HepG2 (cell line): ENCODE measurements at regions not wholly inside any gene's neighbourhood (a gene's known extent, or its start where the extent isn't known, plus 50 kb on each side); places are given as distances from the start of the nearest gene placed in this dataset.

Experiments used
- ATAC-seq: fragments of 200-7000 bp; cut with Tn5 transposase; 3 replicates; pipeline ENCODE4 v1.9.1; 2020; ENCODE audit warnings: mild to moderate bottlenecking, moderate library complexity
- BruUV-seq: library from RNA; stranded (reverse); fragments of 400-500 nt; replicated peaks from 2 replicates; lab custom pipeline; 2021; lab: Mats Ljungman, UMichigan
- CTCF ChIA-PET: fragments of 300-600 bp; formaldehyde crosslinking; extraction: SDS; loops from one replicate; lab custom pipeline; 2021; ENCODE audit warnings: low total read pairs, inconsistent platforms, low intra/inter-chr PET ratio; lab: Yijun Ruan, JAX
- POLR2A ChIA-PET: fragments of 350-600 bp; sonication (Branson Sonifier 250); formaldehyde crosslinking; loops from one replicate; lab custom pipeline; 2020; ENCODE audit warnings: antibody characterized with exemption, inconsistent platforms; lab: Yijun Ruan, JAX
- DNase-seq: peaks from one replicate; pipeline ENCODE4 v3.0.0-alpha.2; 2015; ENCODE audit warnings: low spot score
- FAIRE-seq: peaks from 3 replicates; lab custom pipeline; 2011; peaks lifted over from hg19 to GRCh38; lab: Jason Lieb, UNC
- H2AFZ ChIP-seq: one replicate; pipeline ENCODE4 v1.6.1; 2011; ENCODE audit warnings: low read length, inconsistent platforms
- H3K27ac ChIP-seq: fragments of 300-600 bp; 3 replicates; pipeline ENCODE4 v1.8.0; 2011; ENCODE audit warnings: mixed run types, mild to moderate bottlenecking, mixed read lengths, low read length, inconsistent platforms; ENCODE audit not compliant: insufficient read depth; ENCODE audit errors: extremely low read length
- H3K27me3 ChIP-seq, 2 experiments: fragments of 200-600 bp in 1 of 2; 2 replicates in 1 of 2; 3 replicates in 1 of 2; pipeline versions ENCODE4 v1.6.0 to v1.8.0; 2011; ENCODE audit warnings: low read length in 2 of 2, mild to moderate bottlenecking in 2 of 2, moderate library complexity in 2 of 2, inconsistent platforms in 1 of 2; ENCODE audit not compliant: insufficient read depth in 2 of 2, control insufficient read depth in 1 of 2
- H3K36me3 ChIP-seq, 2 experiments: fragments of 200-600 bp in 1 of 2; replicated peaks in 1 of 2; 2 replicates in 1 of 2; 3 replicates in 1 of 2; pipeline versions ENCODE4 v1.5.1 to v1.8.0; 2011; ENCODE audit warnings: low read length in 2 of 2, inconsistent platforms in 1 of 2; ENCODE audit not compliant: insufficient read depth in 2 of 2, control insufficient read depth in 1 of 2
- H3K4me1 ChIP-seq: 2 replicates; pipeline ENCODE4 v1.5.1; 2012; ENCODE audit warnings: low read length, inconsistent platforms; ENCODE audit not compliant: insufficient read depth
- H3K4me2 ChIP-seq: 2 replicates; pipeline ENCODE4 v1.6.0; 2011; ENCODE audit warnings: low read depth, low read length, inconsistent platforms
- H3K4me3 ChIP-seq, 3 experiments: fragments of 200-600 bp in 1 of 3; sonication (generic), shearing (Covaris generic) in 1 of 3; replicated peaks in 1 of 3; 2 replicates each; pipeline ENCODE4 v1.5.1; 2011 to 2016; ENCODE audit warnings: low read length in 3 of 3, inconsistent platforms in 2 of 3, low read depth in 2 of 3, mild to moderate bottlenecking in 2 of 3, control low read depth in 1 of 3, mixed read lengths in 1 of 3; ENCODE audit not compliant: insufficient read depth in 1 of 3
- H3K79me2 ChIP-seq: one replicate; pipeline ENCODE4 v1.6.1; 2011; ENCODE audit warnings: low read length, inconsistent platforms; ENCODE audit not compliant: insufficient read depth
- H3K9ac ChIP-seq: 2 replicates; pipeline ENCODE4 v1.6.0; 2011; ENCODE audit warnings: mild to moderate bottlenecking, low read depth, low read length, inconsistent platforms; ENCODE audit not compliant: insufficient read depth
- H3K9me3 ChIP-seq: 2 replicates; pipeline ENCODE4 v1.5.1; 2012; ENCODE audit warnings: mild to moderate bottlenecking, low read length
- H4K20me1 ChIP-seq: 2 replicates; pipeline ENCODE4 v1.6.0; 2011; ENCODE audit warnings: inconsistent platforms, mild to moderate bottlenecking, low read length, moderate library complexity; ENCODE audit not compliant: insufficient read depth
- ARID5B ChIP-seq: IDR thresholded peaks from 2 replicates; pipeline ENCODE4 v1.4.0; 2020; ENCODE audit warnings: mild to moderate bottlenecking, missing genetic modification reagents
- CCDC6 ChIP-seq: sonication (generic); formaldehyde crosslinking; IDR thresholded peaks from 2 replicates; pipeline ENCODE4 v1.8.1; 2022; ENCODE audit warnings: mild to moderate bottlenecking, missing genetic modification reagents, moderate library complexity
- PBX3 ChIP-seq: sonication (generic); formaldehyde crosslinking; IDR thresholded peaks from 2 replicates; pipeline ENCODE4 v1.8.1; 2023; ENCODE audit warnings: missing genetic modification reagents, inconsistent platforms, borderline replicate concordance
- ZNF746 ChIP-seq: sonication (generic); formaldehyde crosslinking; IDR thresholded peaks from 2 replicates; pipeline ENCODE4 v1.8.0; 2022; ENCODE audit warnings: mild to moderate bottlenecking, missing genetic modification reagents
- WGBS: methylation state at CpG from one replicate; pipeline ENCODE4 v1.1.6; 2017; ENCODE audit warnings: low lambda C conversion rate; 5-methylcytosine and 5-hydroxymethylcytosine counted together
- in situ Hi-C: cut with HindIII; loops from 2 replicates; pipeline ENCODE4 v1.10.0; 2017; ENCODE audit warnings: low pct_unique_long_range_greater_than_20kb; ENCODE audit not compliant: extremely low pct_ligation_motif_present
- intact Hi-C: fragments of 100-400 bp; cut with micrococcal nuclease; formaldehyde crosslinking; loops from one replicate; pipeline ENCODE4 v1.10.0; 2022; ENCODE audit not compliant: unreplicated experiment
- TF ChIP-seq, protein P1 (sequence below): sonication (generic); formaldehyde crosslinking; IDR thresholded peaks from 2 replicates; pipeline ENCODE4 v1.4.0; 2020; ENCODE audit warnings: missing genetic modification reagents, borderline replicate concordance

DNA sequence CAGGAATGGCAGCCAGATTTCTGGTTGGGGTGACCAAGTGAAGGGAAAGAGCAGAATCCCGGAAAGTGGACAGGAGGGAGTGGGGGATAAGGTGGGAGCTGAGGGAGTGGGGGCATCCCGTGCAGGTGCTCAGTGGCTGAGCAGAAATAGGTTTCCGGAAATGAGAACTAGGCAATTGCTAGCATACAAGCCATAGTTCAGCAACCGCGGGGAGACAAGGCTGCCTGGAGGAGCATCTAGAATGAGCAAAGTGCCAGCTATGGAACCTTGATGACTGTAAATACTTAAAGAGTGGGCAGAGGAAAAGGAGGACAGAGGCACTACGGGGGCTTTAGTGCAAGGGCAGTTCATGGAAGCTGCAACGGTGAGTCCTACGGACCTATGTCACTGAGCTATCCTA lies 220.2 kb downstream of the BCL11A start:
- in situ Hi-C loops, result no loop called here
- 68% methylated on average over 8 of the region's 8 CpGs for WGBS
- H2AFZ ChIP-seq, result no peak overlapping the region

More for the DNA sequence above, 220.2 kb downstream of the BCL11A start:
- H3K27me3 ChIP-seq, result no peaks in the 10 kb centered on the region
- H3K27ac ChIP-seq, result no peak overlapping the region
- ChIA-PET CTCF (no interaction called here), POLR2A (no interaction called here)
- H3K9ac ChIP-seq, result no peak overlapping the region
- H3K9me3 ChIP-seq, result no peaks in the 10 kb centered on the region
- H4K20me1 ChIP-seq, result no peaks in the 10 kb centered on the region
- H3K36me3 ChIP-seq, result no peaks in the 10 kb centered on the region
- FAIRE-seq (no peak), ATAC-seq (no peak), DNase-seq (no peak)
- TF ChIP-seq, protein P1, sequence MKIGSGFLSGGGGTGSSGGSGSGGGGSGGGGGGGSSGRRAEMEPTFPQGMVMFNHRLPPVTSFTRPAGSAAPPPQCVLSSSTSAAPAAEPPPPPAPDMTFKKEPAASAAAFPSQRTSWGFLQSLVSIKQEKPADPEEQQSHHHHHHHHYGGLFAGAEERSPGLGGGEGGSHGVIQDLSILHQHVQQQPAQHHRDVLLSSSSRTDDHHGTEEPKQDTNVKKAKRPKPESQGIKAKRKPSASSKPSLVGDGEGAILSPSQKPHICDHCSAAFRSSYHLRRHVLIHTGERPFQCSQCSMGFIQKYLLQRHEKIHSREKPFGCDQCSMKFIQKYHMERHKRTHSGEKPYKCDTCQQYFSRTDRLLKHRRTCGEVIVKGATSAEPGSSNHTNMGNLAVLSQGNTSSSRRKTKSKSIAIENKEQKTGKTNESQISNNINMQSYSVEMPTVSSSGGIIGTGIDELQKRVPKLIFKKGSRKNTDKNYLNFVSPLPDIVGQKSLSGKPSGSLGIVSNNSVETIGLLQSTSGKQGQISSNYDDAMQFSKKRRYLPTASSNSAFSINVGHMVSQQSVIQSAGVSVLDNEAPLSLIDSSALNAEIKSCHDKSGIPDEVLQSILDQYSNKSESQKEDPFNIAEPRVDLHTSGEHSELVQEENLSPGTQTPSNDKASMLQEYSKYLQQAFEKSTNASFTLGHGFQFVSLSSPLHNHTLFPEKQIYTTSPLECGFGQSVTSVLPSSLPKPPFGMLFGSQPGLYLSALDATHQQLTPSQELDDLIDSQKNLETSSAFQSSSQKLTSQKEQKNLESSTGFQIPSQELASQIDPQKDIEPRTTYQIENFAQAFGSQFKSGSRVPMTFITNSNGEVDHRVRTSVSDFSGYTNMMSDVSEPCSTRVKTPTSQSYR, result no peak
- no peak for TF ChIP-seq ZNF746
- no peak for TF ChIP-seq ARID5B (CRISPR knock-in tag)
- TF ChIP-seq CCDC6, result no peak
- TF ChIP-seq PBX3 (CRISPR knock-in tag), result no peak
- H3K79me2 ChIP-seq, result no peaks in the 10 kb centered on the region
- peaks cover 17% of the 10 kb centered on the region for H3K4me1 ChIP-seq
- no TSS peak for BruUV-seq
- intact Hi-C loops, result no loop called here
- H3K4me3 ChIP-seq, result no peak overlapping the region
- no peak overlapping the region for H3K4me2 ChIP-seq
